ENCODE measurements at regions not wholly inside any gene's neighbourhood (a gene's known extent, or its start where the extent isn't known, plus 50 kb on each side); places are given as distances from the start of the nearest gene placed in this dataset.

- TF ChIP-seq CTCF (IDR thresholded peaks at IDR 0.05; ENCODE audit: insufficient read depth, low read length, poor library complexity, severe bottlenecking): no peak
- no peak for DNase-seq (ENCODE audit: extremely low read depth, insufficient read length)
- Histone ChIP-seq H3K4me3 (replicated peaks; ENCODE audit: low read depth, low read length) (no peak overlapping the region), H3K36me3 (ENCODE audit: control insufficient read depth, insufficient read depth, low read length) (no peaks in the 10 kb centered on the region), H3K27me3 (replicated peaks; ENCODE audit: control insufficient read depth, insufficient read depth, low read length) (no peaks in the 10 kb centered on the region)
Measured at GRCh38 chr12:126512916-126513913, 1448.0 kb downstream of the AACS start.

GRCh38 chr12:126518596-126519200 lies 1453.5 kb downstream of the AACS start:
- H3K36me3 ChIP-seq (ENCODE audit: control insufficient read depth, insufficient read depth, low read length): no peaks in the 10 kb centered on the region
- H3K27me3 ChIP-seq (replicated peaks; ENCODE audit: control insufficient read depth, insufficient read depth, low read length): no peaks in the 10 kb centered on the region
- DNase-seq (ENCODE audit: extremely low read depth, insufficient read length): no peak
- no peak overlapping the region for H3K4me3 ChIP-seq (replicated peaks; ENCODE audit: low read depth, low read length)
- no peak for TF ChIP-seq CTCF (IDR thresholded peaks at IDR 0.05; ENCODE audit: insufficient read depth, low read length, poor library complexity, severe bottlenecking)

- no peaks in the 10 kb centered on the region for H3K27me3 ChIP-seq (replicated peaks; ENCODE audit: control insufficient read depth, insufficient read depth, low read length)
- no peak for DNase-seq (ENCODE audit: extremely low read depth, insufficient read length)
- H3K36me3 ChIP-seq (ENCODE audit: control insufficient read depth, insufficient read depth, low read length): no peaks in the 10 kb centered on the region
- no peak overlapping the region for H3K4me3 ChIP-seq (replicated peaks; ENCODE audit: low read depth, low read length)
- TF ChIP-seq CTCF (IDR thresholded peaks at IDR 0.05; ENCODE audit: insufficient read depth, low read length, poor library complexity, severe bottlenecking): no peak
Measured at GRCh38 chr12:126519833-126520232, 1454.6 kb downstream of the AACS start.

- no peaks in the 10 kb centered on the region for H3K36me3 ChIP-seq (ENCODE audit: control insufficient read depth, insufficient read depth, low read length)
- no peak for DNase-seq (ENCODE audit: extremely low read depth, insufficient read length)
- H3K27me3 ChIP-seq (replicated peaks; ENCODE audit: control insufficient read depth, insufficient read depth, low read length): no peaks in the 10 kb centered on the region
- TF ChIP-seq CTCF (IDR thresholded peaks at IDR 0.05; ENCODE audit: insufficient read depth, low read length, poor library complexity, severe bottlenecking): no peak
- H3K4me3 ChIP-seq (replicated peaks; ENCODE audit: low read depth, low read length): no peak overlapping the region
Measured at GRCh38 chr12:126523891-126524290, 1458.7 kb downstream of the AACS start.

- H3K4me3 ChIP-seq (replicated peaks; ENCODE audit: low read depth, low read length): no peak overlapping the region
- no peak for TF ChIP-seq CTCF (IDR thresholded peaks at IDR 0.05; ENCODE audit: insufficient read depth, low read length, poor library complexity, severe bottlenecking)
- no peaks in the 10 kb centered on the region for H3K36me3 ChIP-seq (ENCODE audit: control insufficient read depth, insufficient read depth, low read length)
- DNase-seq (ENCODE audit: extremely low read depth, insufficient read length): no peak
- no peaks in the 10 kb centered on the region for H3K27me3 ChIP-seq (replicated peaks; ENCODE audit: control insufficient read depth, insufficient read depth, low read length)
Measured at GRCh38 chr12:126534495-126534894, 1469.3 kb downstream of the AACS start.

Measured in GM06990 (cell line).